EL (cell line): ENCODE measurements at regions not wholly inside any gene's neighbourhood (a gene's known extent, or its start where the extent isn't known, plus 50 kb on each side); places are given as distances from the start of the nearest gene placed in this dataset.
"Not testable (repeated sequence)": the region's sequence is repeated elsewhere in the genome, so short reads cannot be mapped to it uniquely, and the experiment has no call there.

ENCODE experiments used
- DNase-seq: peaks from one replicate; pipeline ENCODE4 v3.0.0-alpha.2; 2016

DNA sequence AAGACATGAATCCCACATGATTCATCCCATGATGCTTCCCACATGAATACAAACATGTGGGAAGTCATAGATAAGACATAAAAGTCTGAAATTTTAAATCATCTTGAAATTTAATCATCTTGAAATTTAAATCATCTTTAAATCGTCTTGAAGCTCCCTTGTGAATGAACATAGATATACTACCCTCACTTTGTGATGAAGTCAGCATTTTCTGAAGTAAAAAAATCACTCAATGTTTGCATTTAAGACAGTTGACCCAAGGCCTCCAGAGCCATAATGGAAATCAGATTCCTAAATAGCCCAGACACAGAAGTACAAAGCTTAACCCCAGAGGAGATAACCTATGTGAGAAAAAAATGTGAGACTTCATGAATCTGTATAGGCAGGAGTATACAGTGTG lies 279.4 kb downstream of the ZBBX start:
- DNase-seq, result no peak

- no peak for DNase-seq
Measured at GRCh38 chr3:167100200-167100599, 279.9 kb downstream of the ZBBX start.

DNA sequence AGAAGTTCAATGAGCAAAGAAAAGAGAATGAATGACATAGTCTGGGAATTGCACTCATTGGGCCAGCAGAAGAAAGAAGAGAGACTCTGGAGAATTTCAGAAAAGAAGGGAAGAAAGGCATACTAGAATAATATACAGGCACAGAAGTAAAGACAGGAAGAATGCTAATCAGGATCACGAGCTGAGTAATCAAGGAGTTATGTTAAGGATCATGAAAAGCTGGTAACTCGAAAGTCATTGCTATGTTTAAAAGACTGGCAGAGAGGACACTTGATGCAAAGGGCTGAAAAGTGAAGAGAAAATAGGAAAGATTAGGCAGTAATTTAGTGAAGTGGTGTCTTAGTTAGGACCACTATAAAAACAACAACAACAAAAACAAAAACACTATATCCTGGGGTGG lies 284.1 kb downstream of the ZBBX start:
- DNase-seq, result no peak

- DNase-seq, result no peak
Measured at GRCh38 chr3:167094632-167095031, 285.5 kb downstream of the ZBBX start.

DNA sequence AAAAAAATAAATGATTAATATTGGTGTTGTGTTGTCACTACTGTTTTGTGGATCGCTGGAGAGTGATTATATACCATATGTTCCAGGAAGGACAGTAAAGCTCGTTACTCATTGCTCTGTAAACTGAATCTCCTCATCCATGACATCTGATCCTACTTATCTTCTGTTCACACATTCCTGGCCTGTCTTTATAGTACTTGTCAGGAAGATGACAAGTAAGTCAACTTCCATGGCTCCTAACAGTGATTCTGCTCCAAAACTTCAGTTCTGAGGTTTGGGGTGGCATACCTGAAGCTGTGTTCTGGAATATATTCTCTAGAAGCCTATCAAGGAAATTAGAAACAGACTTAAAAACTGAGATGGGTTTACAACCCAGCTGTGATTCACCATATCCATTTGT lies 288.9 kb downstream of the ZBBX start:
- no peak for DNase-seq

DNA sequence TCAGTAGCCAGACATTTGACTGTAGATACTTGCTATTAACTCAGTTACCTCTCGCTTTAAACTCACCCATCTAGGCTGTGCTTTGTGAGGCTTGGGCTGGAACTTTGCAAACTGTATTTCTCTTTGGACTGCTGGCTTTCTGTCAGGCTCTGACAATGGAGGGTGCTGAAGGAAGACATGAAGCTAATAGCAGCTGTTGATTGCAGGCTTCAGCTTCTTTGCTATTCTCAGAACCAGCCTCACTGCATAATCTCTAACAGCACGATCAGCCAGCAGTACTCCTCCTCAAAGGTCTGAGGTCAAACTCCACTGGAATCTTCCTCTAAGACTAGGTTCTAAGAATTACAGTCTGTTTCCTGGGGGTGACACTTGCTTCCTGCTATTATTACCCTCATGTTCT lies 295.6 kb downstream of the ZBBX start:
- DNase-seq, result no peak

- no peak for DNase-seq
Measured at GRCh38 chr3:167078070-167078622, 302.0 kb downstream of the ZBBX start.

- DNase-seq, result no peak
Measured at GRCh38 chr3:167067787-167068161, 312.3 kb downstream of the ZBBX start.

- DNase-seq, result no peak
Measured at GRCh38 chr3:167066977-167067786, 312.9 kb downstream of the ZBBX start.

DNA sequence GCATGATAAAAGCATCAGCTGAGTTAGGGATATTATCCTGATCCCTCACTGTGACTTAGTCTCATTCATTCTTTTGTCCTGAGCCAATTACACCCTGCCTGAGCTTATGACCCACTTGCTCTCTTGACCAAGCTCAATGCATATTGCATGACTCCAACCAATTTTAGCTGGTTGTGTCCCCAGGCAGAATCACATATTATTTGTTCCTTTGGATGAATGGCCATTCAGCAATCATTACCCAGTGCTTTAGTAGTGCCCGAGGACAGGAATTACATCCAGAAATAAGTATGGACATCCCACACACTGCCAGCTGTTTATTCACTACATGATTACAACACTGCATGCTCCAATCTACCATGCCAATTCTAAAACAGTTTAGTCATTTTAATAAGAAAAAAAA lies 322.5 kb downstream of the ZBBX start:
- DNase-seq, result no peak

DNA sequence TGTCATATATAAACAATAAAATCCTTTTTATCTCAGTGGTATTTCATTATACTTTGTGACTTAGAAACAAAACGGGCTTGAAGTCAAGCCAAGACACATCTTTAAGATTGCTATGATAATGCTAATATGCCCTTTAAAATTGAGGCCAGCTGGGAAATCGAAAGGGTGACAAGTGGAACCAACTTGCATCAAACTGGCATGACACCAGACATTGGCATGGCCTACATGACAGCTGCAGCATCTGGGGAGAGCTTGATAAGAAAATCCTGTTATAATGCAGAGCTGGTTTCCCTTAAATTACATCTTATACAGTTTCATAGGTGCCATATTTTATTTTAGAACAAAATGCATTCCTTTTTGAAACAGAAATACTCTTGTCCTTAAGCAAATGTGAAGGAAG lies 325.2 kb downstream of the ZBBX start:
- DNase-seq, result no peak

DNA sequence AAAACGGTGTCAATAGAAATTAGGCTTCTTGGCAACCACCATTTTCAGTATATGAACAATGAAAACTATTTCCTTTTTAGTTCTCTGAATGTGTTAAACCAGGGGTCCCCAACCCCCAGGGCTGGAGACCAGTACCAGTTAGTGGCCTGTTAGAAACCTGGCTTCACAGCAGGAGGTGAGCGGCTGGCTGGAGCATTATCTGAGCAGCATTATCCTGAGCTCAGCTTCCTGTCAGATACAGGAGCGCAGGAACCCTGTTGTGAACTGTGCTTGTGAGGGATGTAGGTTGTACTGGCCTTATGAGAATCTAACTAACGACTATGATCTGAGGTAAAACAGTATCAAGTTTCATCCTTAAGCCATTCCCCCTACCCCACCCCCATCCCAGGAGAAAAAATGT lies 328.7 kb downstream of the ZBBX start:
- DNase-seq, result no peak

- no peak for DNase-seq
Measured at GRCh38 chr3:167033866-167034265, 346.2 kb downstream of the ZBBX start.

DNA sequence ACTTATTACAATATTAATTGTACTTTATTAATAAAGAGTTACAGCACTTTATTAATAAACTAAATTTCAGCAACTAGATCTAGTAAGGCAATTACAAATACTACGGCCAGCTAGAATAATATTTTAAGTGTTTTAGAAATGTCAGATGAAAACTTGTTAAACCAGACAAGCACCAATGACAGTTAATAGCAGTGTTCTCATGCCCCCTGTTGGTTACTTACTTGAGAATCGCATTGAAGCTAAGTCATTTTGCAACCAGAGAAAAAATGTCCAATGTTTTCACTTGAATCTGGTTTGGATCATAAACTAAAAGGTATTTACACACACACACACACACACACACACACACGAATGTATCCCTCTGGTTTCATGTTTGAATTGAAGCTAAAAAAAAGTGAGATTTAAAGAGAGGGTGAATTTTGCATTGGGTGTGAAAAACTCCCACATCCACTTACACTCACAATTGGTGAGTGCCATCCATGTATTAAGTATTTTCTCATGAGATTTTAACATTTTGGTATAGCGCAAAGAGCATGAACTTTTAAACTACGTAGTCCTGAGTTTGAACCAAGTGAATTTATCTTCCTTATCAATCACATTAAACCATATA lies 347.7 kb downstream of the ZBBX start:
- peak; percentile 4 for DNase-seq

GRCh38 chr3:167031364-167032049 lies 348.6 kb downstream of the ZBBX start:
- DNase-seq, result no peak

DNA sequence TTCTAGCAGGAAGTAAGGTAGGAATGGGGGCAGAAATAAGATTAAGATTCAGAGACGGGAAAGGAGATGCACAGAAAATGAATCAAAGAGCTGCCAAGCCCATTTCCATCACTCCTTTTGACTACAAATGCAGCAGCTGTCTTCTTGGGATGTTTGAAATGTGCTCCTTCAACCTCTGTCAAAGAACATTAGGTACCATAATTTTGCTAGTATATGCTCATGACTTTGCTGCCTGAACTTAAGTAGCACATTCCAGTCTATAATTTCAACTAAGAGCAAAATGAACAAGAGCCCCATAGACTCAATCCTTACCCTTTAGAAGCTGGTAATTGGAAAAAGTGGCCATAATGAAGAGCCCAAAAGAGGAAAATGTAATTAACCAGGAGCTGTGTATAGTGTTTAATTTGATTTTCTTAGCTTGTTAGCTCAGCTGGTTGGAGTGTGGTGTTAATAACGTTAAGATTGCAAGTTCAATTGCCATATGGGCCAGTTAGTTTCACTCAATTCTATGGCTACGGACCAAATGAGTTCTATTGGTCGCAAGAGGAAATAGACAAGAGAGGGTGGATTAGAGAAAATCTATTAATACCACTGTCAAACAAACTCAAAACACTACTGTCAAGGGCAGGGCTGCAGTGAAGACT lies 349.9 kb downstream of the ZBBX start:
- no peak for DNase-seq

DNA sequence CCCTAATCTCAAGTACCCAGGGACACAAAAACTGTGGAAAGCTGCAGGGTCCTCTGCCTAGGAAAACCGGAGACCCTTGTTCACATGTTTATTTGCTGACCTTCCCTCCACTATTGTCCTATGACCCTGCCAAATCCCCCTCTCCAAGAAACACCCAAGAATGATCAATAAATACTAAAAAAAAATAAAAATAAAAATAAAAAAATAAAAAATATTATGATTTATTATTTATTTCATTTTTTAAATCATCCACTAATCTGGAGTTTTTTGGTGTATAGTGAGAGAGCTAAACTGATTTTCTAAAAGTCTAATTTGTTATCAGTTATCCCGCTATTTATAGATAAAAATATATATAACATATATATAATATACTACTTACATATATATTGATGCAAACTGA lies 360.6 kb downstream of the ZBBX start:
- not testable (repeated sequence) for DNase-seq

DNA sequence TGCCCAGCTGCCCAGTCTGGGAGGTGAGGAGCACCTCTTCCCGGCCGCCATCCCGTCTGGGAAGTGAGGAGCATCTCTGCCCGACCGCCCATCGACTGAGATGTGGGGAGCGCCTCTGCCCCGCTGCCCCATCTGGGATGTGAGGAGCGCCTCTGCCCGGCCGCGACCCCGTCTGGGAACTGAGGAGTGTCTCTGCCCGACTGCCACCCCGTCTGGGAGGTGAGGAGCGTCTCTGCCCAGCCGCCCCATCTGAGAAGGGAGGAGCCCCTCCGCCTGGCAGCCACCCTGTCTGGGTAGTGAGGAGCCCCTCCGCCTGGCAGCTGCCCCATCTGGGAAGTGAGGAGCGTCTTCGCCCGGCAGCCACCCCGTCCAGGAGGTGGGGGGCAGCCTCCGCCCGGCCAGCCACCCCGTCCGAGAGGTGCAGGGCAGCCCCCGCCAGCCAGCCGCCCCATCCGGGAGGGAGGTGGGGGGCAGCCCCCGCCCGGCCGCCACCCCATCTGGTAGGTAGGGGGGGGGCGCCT lies 361.4 kb downstream of the ZBBX start:
- DNase-seq, result not testable (repeated sequence)

GRCh38 chr3:167012691-167013090 lies 367.4 kb downstream of the ZBBX start:
- no peak for DNase-seq

DNA sequence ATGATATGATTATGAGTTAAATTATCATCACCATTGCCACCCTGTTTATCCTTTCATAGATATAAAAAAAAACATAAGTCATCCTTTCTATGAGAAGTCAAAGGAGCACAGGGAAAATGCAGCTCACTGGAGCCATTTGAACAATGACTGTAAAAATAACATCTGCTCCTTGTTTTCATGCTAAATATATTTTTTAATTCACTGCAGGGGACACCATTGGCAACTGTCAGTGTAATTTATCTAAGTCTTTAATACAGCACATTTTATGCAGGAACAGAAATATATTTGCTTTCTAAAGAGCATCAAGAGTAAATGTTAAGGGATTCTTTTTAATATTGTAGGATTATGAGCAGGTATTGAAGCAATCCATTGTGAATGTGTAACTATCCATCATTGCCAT lies 371.3 kb downstream of the ZBBX start:
- DNase-seq, result no peak

- DNase-seq, result no peak
Measured at GRCh38 chr3:167001374-167001773, 378.7 kb downstream of the ZBBX start.

- no peak for DNase-seq
Measured at GRCh38 chr3:166993015-166993630, 387.0 kb downstream of the ZBBX start.

GRCh38 chr3:166986000-166986399 lies 394.1 kb downstream of the ZBBX start:
- DNase-seq, result no peak
